ENCODE measurements at regions not wholly inside any gene's neighbourhood (a gene's known extent, or its start where the extent isn't known, plus 50 kb on each side); places are given as distances from the start of the nearest gene placed in this dataset.
A peak's percentile ranks its signal among the peaks of the same experiment; 100 is the strongest.

DNA sequence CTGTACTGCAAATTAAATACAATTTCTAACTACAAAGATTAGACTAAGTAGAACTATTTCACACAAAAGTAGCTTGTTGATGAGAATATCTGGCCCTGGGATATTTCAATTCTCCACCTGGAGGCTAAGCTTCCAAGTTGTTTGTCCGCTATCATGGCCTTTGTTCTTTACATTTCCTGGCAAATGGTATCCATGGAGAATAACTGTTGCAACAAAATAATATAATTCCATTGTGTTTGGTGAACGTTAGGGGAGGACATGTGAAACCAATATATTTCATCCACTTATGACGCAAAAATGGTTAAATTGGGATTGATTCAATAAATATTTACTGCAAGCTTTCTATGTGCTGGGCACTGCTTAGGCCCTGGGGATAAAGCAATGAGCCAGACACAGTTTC, 565.4 kb downstream of the PTPRC start:
- DNase-seq (ENCODE audit: low read depth) = no peak
- no peak overlapping the region for H3K4me3 ChIP-seq (ENCODE audit: low read depth, low read length)
- TF ChIP-seq, protein P1, sequence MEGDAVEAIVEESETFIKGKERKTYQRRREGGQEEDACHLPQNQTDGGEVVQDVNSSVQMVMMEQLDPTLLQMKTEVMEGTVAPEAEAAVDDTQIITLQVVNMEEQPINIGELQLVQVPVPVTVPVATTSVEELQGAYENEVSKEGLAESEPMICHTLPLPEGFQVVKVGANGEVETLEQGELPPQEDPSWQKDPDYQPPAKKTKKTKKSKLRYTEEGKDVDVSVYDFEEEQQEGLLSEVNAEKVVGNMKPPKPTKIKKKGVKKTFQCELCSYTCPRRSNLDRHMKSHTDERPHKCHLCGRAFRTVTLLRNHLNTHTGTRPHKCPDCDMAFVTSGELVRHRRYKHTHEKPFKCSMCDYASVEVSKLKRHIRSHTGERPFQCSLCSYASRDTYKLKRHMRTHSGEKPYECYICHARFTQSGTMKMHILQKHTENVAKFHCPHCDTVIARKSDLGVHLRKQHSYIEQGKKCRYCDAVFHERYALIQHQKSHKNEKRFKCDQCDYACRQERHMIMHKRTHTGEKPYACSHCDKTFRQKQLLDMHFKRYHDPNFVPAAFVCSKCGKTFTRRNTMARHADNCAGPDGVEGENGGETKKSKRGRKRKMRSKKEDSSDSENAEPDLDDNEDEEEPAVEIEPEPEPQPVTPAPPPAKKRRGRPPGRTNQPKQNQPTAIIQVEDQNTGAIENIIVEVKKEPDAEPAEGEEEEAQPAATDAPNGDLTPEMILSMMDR (IDR thresholded peaks at IDR 0.05; ENCODE audit: insufficient read depth, low read depth, low read length, missing control alignments) = no peak

DNA sequence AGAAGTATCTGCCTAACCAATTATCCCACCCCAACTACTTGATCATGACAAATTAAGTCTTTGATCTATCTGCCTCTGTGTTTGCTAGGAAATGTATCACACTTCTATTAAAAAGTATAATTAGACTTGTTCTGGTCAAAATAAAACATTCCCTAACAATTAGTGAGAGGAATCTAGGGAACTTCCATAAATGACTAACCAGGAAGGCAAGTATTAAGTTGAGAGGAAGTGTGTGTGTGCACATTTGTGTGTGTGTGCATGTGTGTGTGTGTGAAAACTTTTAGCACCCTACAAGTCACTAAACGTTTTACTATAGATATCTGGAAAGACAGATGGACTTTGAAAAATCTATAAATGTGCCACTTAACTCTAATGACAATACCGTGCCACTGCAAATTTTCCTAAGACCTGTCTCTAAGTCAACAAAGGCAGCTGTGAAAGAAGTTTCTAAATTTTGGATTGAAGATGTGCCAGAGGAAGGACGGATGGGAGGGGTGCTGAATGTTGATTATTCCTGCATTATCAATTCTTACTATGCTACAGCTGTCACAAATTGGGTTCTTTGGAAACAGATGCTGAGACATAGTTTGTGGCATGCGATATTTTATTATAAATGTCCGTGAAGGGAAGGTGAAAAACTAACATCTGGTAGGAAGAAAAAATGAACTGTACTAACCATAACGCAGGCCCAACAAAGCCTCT, 567.1 kb downstream of the PTPRC start:
- TF ChIP-seq, protein P1 (IDR thresholded peaks at IDR 0.05; ENCODE audit: insufficient read depth, low read depth, low read length, missing control alignments) = no peak
- no peak for DNase-seq (ENCODE audit: low read depth)
- H3K4me3 ChIP-seq (ENCODE audit: low read depth, low read length) = no peak overlapping the region

DNA sequence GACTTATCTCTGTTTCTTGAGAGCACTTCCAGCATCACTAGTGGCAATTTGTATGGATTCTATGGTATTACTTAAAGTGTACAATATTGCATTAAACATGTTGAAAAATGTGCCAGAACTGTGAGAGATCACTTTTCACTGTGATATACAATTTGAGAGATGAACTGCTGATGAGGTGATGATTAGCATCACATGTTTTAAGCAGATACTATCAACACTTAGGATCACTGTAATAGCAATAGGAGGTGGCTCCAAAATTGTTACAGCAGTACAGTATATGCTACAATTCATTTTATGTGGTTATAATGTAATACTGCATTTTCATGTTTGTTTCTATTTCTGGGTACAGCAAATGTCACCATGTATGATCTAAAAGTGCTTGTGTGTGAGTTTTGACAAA, 570.0 kb downstream of the PTPRC start:
- no peak overlapping the region for H3K4me3 ChIP-seq (ENCODE audit: low read depth, low read length)
- no peak for DNase-seq (ENCODE audit: low read depth)
- TF ChIP-seq, protein P1 (IDR thresholded peaks at IDR 0.05; ENCODE audit: insufficient read depth, low read depth, low read length, missing control alignments) = no peak

DNA sequence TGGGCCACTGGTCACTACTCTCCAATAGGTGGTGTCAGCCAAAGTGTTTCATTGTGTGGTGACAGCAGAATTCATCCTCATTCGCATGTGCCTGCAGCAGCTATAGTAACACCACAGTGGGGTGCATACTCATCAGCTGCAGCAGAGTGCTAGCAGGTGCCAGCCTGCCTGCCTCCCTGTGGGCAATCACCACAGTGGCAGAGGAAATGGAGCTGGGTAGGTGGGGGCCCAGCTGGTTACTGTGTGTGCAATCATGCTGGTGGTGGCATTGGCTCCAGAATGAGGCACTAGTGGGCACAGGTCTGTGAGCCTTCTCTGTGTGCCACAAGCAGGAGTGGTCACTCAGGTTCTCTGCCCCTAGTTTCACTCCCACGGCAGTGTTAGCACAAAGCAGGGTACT, 579.2 kb downstream of the PTPRC start:
- TF ChIP-seq, protein P1 (IDR thresholded peaks at IDR 0.05; ENCODE audit: insufficient read depth, low read depth, low read length, missing control alignments) = no peak
- DNase-seq (ENCODE audit: low read depth) = peak; percentile 3

DNA sequence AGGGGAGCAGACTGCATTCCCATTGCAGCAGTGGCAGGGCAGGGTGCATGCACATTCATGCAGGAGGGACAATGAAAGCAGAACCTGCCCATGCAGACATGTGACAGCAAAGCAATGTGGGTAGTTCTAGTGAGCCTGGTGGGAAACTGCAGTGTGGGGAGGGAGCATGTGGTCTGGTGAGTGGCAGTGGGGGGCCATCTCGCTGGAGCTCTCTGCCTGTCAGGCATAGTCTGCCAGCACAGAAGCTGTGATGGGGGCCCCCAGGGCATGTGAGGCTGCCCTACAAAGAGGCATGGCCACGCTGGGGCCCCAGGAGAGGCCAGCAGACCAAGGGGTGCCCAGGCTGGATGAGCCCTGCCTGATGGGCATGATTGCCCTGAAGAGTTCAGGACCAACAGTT, 579.7 kb downstream of the PTPRC start:
- DNase-seq (ENCODE audit: low read depth) = no peak
- H3K4me3 ChIP-seq (ENCODE audit: low read depth, low read length) = no peak overlapping the region
- TF ChIP-seq, protein P1 (IDR thresholded peaks at IDR 0.05; ENCODE audit: insufficient read depth, low read depth, low read length, missing control alignments) = no peak

More for the DNA sequence above, 579.2 kb downstream of the PTPRC start:
- H3K4me3 ChIP-seq (ENCODE audit: low read depth, low read length) = no peak overlapping the region

DNA sequence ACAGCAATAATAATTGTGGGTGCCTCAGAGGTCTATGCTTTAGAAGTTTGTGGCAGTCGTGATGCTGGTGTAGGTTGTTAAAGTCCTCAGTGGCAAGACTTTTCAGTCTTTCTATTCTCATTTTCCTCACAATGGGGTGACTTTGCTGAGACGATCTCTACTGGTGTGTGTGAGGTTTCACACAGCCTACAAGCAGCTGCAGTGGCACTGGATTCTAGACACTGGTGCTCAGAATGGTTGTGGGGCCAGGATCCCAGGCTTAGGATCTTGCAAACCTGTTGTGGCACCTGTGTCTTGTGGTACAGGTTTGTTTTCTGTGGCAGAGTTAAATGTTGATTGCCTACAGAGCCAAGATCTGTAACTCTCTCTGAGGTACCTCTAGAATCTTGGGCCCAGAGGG, 581.2 kb downstream of the PTPRC start:
- no peak overlapping the region for H3K4me3 ChIP-seq (ENCODE audit: low read depth, low read length)
- TF ChIP-seq, protein P1 (IDR thresholded peaks at IDR 0.05; ENCODE audit: insufficient read depth, low read depth, low read length, missing control alignments) = no peak
- no peak for DNase-seq (ENCODE audit: low read depth)

Measured in GM12865 (cell line).